Endothelial cell of umbilical vein (primary cell): ENCODE measurements at regions not wholly inside any gene's neighbourhood (a gene's known extent, or its start where the extent isn't known, plus 50 kb on each side); places are given as distances from the start of the nearest gene placed in this dataset.

Experiments used
- BruUV-seq: library from RNA; stranded (reverse); fragments of 400-500 nt; replicated peaks from 2 replicates; lab custom pipeline; 2021; lab: Mats Ljungman, UMichigan
- CTCF ChIA-PET: fragments of 300-600, 350-600 bp; sonication (Branson Sonifier 250); formaldehyde crosslinking; loops from one replicate; lab custom pipeline; 2021; ENCODE audit warnings: antibody characterized with exemption, inconsistent platforms; lab: Charles Lee
- POLR2A ChIA-PET: fragments of 300-600, 350-600 bp; sonication (Branson Sonifier 250); formaldehyde crosslinking; loops from one replicate; lab custom pipeline; 2021; ENCODE audit warnings: antibody characterized with exemption, inconsistent platforms; lab: Charles Lee
- DNase-seq: peaks from one replicate; pipeline ENCODE4 v3.0.0-alpha.2; 2011; ENCODE audit warnings: low read depth, low spot score
- FAIRE-seq: peaks from 2 replicates; lab custom pipeline; 2011; peaks lifted over from hg19 to GRCh38; lab: Jason Lieb, UNC
- H2AFZ ChIP-seq: 2 replicates; pipeline ENCODE4 v1.6.0; 2012; ENCODE audit warnings: low read depth, low read length, control low read depth, inconsistent platforms
- H3K27ac ChIP-seq: 2 replicates; pipeline ENCODE4 v1.5.1; 2011; ENCODE audit warnings: low read depth, mild to moderate bottlenecking, control low read depth, low read length, moderate library complexity; ENCODE audit not compliant: insufficient read depth
- H3K27me3 ChIP-seq, 2 experiments: 2 replicates each; pipeline versions ENCODE4 v1.6.0 to v1.6.1; 2011; ENCODE audit warnings: low read length in 2 of 2, mixed read lengths in 1 of 2; ENCODE audit not compliant: control insufficient read depth in 2 of 2, insufficient read depth in 2 of 2
- H3K36me3 ChIP-seq, 2 experiments: 2 replicates in 1 of 2; 3 replicates in 1 of 2; pipeline ENCODE4 v1.5.1; 2011; ENCODE audit warnings: low read length in 2 of 2, mild to moderate bottlenecking in 1 of 2, moderate library complexity in 1 of 2; ENCODE audit not compliant: control insufficient read depth in 2 of 2, insufficient read depth in 2 of 2; ENCODE audit errors: extremely low read depth in 1 of 2
- H3K4me1 ChIP-seq: 3 replicates; pipeline ENCODE4 v1.5.1; 2011; ENCODE audit warnings: mild to moderate bottlenecking, low read length; ENCODE audit not compliant: control insufficient read depth, insufficient read depth; ENCODE audit errors: extremely low read depth
- H3K4me2 ChIP-seq: 2 replicates; pipeline ENCODE4 v1.6.1; 2011; ENCODE audit warnings: low read length, control low read depth, mixed read lengths; ENCODE audit not compliant: insufficient read depth
- H3K4me3 ChIP-seq, 3 experiments: fragments of 200-600 bp in 1 of 3; sonication (generic), shearing (Covaris generic) in 1 of 3; replicated peaks in 1 of 3; 2 replicates each; pipeline ENCODE4 v1.5.1; 2011 to 2016; ENCODE audit warnings: control low read depth in 3 of 3, low read length in 3 of 3, mild to moderate bottlenecking in 2 of 3, inconsistent platforms in 1 of 3, low read depth in 1 of 3, moderate library complexity in 1 of 3; ENCODE audit not compliant: insufficient read depth in 1 of 3
- H3K79me2 ChIP-seq: 2 replicates; pipeline ENCODE4 v1.6.0; 2012; ENCODE audit warnings: low read length, inconsistent platforms; ENCODE audit not compliant: control insufficient read depth, insufficient read depth
- H3K9ac ChIP-seq: replicated peaks from 2 replicates; pipeline ENCODE3; 2011; ENCODE audit warnings: low read length, control low read depth; ENCODE audit not compliant: insufficient read depth; ENCODE audit errors: extremely low read depth
- H3K9me1 ChIP-seq: replicated peaks from 3 replicates; pipeline ENCODE4 v1.6.0; 2011; ENCODE audit warnings: mild to moderate bottlenecking, low read length; ENCODE audit not compliant: control insufficient read depth, insufficient read depth; ENCODE audit errors: extremely low read depth
- H3K9me3 ChIP-seq: replicated peaks from 2 replicates; pipeline ENCODE4 v1.5.1; 2012; ENCODE audit warnings: low read length, inconsistent platforms; ENCODE audit not compliant: control insufficient read depth, insufficient read depth
- H4K20me1 ChIP-seq: replicated peaks from 2 replicates; pipeline ENCODE3; 2011; ENCODE audit warnings: mild to moderate bottlenecking, low read length; ENCODE audit not compliant: control insufficient read depth, insufficient read depth; ENCODE audit errors: extremely low read depth
- CTCF ChIP-seq, 2 donors: IDR thresholded peaks; 1 replicate in 1 of 2; 2 replicates in 1 of 2; pipeline ENCODE4 v1.5.1; 2011; ENCODE audit warnings: low read length in 2 of 2, mild to moderate bottlenecking in 2 of 2, moderate library complexity in 2 of 2, control low read depth in 1 of 2, inconsistent platforms in 1 of 2, low read depth in 1 of 2; ENCODE audit not compliant: insufficient read depth in 1 of 2; ENCODE audit errors: extremely low read depth in 1 of 2
- EZH2 ChIP-seq: IDR thresholded peaks from 2 replicates; pipeline ENCODE4 v1.6.1; 2012; ENCODE audit warnings: borderline replicate concordance, low read depth, mild to moderate bottlenecking, moderate library complexity, low read length, inconsistent platforms; ENCODE audit not compliant: severe bottlenecking
- FOS ChIP-seq: IDR thresholded peaks from 2 replicates; pipeline ENCODE4 v1.6.1; 2011; ENCODE audit warnings: mild to moderate bottlenecking, low read length, moderate library complexity, borderline replicate concordance; ENCODE audit not compliant: insufficient read depth
- GATA2 ChIP-seq: IDR thresholded peaks from 2 replicates; pipeline ENCODE4 v1.7.0; 2011; ENCODE audit warnings: low read depth, mild to moderate bottlenecking, moderate library complexity, mixed read lengths, low read length; ENCODE audit not compliant: insufficient read length, insufficient read depth
- JUN ChIP-seq: IDR thresholded peaks from 2 replicates; pipeline ENCODE4 v1.6.1; 2011; ENCODE audit warnings: borderline replicate concordance, low read depth; ENCODE audit not compliant: insufficient read length, insufficient read depth
- MAX ChIP-seq: IDR thresholded peaks from 2 replicates; pipeline ENCODE4 v1.6.1; 2011; ENCODE audit not compliant: insufficient read depth, insufficient read length
- MYC ChIP-seq: IDR thresholded peaks from one replicate; pipeline ENCODE4 v1.6.1; 2011; ENCODE audit warnings: mild to moderate bottlenecking, low read depth, low read length
- POLR2A ChIP-seq: IDR thresholded peaks from 2 replicates; pipeline ENCODE4 v1.6.1; 2012; ENCODE audit warnings: low read depth, mild to moderate bottlenecking, control low read depth, low read length
- POLR2AphosphoS5 ChIP-seq: IDR thresholded peaks from 2 replicates; pipeline ENCODE4 v1.6.1; 2012; ENCODE audit warnings: low read depth, mild to moderate bottlenecking, control low read depth, low read length, moderate library complexity; ENCODE audit not compliant: insufficient read depth
- dilution Hi-C: fragments of 300-500 bp; cut with MboI; formaldehyde crosslinking; loops from one replicate; pipeline ENCODE4 v1.15.0; 2019; ENCODE audit warnings: low sequenced_read_pairs; ENCODE audit not compliant: extremely low pct_ligation_motif_present
- intact Hi-C: fragments of 100-400 bp; cut with micrococcal nuclease; formaldehyde crosslinking; loops from one replicate; pipeline ENCODE4 v1.10.0; 2022

- Histone ChIP-seq H3K4me1 (no peaks in the 10 kb centered on the region), H3K4me3 (no peak overlapping the region), H2AFZ (no peak overlapping the region), H4K20me1 (no peaks in the 10 kb centered on the region), H3K9me1 (no peaks in the 10 kb centered on the region), H3K9ac (no peak overlapping the region), H3K9me3 (no peaks in the 10 kb centered on the region), H3K36me3 (no peaks in the 10 kb centered on the region), H3K27me3 (no peaks in the 10 kb centered on the region), H3K4me2 (no peak overlapping the region), H3K27ac (no peak overlapping the region), H3K79me2 (no peaks in the 10 kb centered on the region)
- no TSS peak for BruUV-seq
- ChIA-PET CTCF (no interaction called here), POLR2A (no interaction called here)
- DNase-seq (no peak), FAIRE-seq (no peak)
- dilution Hi-C loops: no loop called here
- intact Hi-C loops: no loop called here
- no peak for TF ChIP-seq JUN
- TF ChIP-seq CTCF (IDR thresholded peaks at IDR 0.05; ENCODE audit: extremely low read depth in 1 of 2, insufficient read depth in 1 of 2, low read depth in 1 of 2, low read length in 2 of 2): no peak
- no peak for TF ChIP-seq POLR2AphosphoS5
- TF ChIP-seq EZH2: no peak
- TF ChIP-seq MAX: no peak
- no peak for TF ChIP-seq POLR2A
- no peak for TF ChIP-seq FOS
- TF ChIP-seq GATA2: no peak
- no peak for TF ChIP-seq MYC
These were observed 197.5 kb downstream of the C11orf87 start for GRCh38 chr11:109619498-109619897.
